Fibroblast of skin of right biceps (primary cell): ENCODE measurements at regions not wholly inside any gene's neighbourhood (a gene's known extent, or its start where the extent isn't known, plus 50 kb on each side); places are given as distances from the start of the nearest gene placed in this dataset.

Experiments
- DNase-seq: peaks from one replicate; pipeline ENCODE4 v3.0.0-alpha.2; 2013

- no peak for DNase-seq
Observed at GRCh38 chr2:213202011-213202410, 50.6 kb upstream of the IKZF2 start.

GRCh38 chr2:213205944-213206343, 54.5 kb upstream of the IKZF2 start:
- no peak for DNase-seq

- no peak for DNase-seq
Observed at GRCh38 chr2:213213186-213213585, 61.8 kb upstream of the IKZF2 start.

- DNase-seq = no peak
Observed at GRCh38 chr2:213214209-213214608, 62.8 kb upstream of the IKZF2 start.

GRCh38 chr2:213216461-213216860, 65.0 kb upstream of the IKZF2 start:
- DNase-seq = peak; percentile 55

GRCh38 chr2:213219816-213220215, 64.4 kb upstream of the SPAG16 start:
- DNase-seq = no peak

- DNase-seq = no peak
Observed at GRCh38 chr2:213220967-213221603, 63.2 kb upstream of the SPAG16 start.

GRCh38 chr2:213221957-213222356, 62.3 kb upstream of the SPAG16 start:
- peak; percentile 22 for DNase-seq

GRCh38 chr2:213224366-213224765, 59.9 kb upstream of the SPAG16 start:
- DNase-seq = no peak

- DNase-seq = no peak
Observed at GRCh38 chr2:213225866-213226265, 58.4 kb upstream of the SPAG16 start.

- DNase-seq = no peak
Observed at GRCh38 chr2:213227458-213227857, 56.8 kb upstream of the SPAG16 start.

GRCh38 chr2:213228638-213229037, 55.6 kb upstream of the SPAG16 start:
- no peak for DNase-seq

- peak; percentile 41 for DNase-seq
Observed at GRCh38 chr2:213229814-213230213, 54.5 kb upstream of the SPAG16 start.

GRCh38 chr2:213231966-213232365, 52.3 kb upstream of the SPAG16 start:
- no peak for DNase-seq

- DNase-seq = peak; percentile 7
Observed at GRCh38 chr2:213232649-213233437, 51.4 kb upstream of the SPAG16 start.

GRCh38 chr2:213233438-213234330, 50.6 kb upstream of the SPAG16 start:
- DNase-seq = no peak
